ENCODE measurements at regions not wholly inside any gene's neighbourhood (a gene's known extent, or its start where the extent isn't known, plus 50 kb on each side); places are given as distances from the start of the nearest gene placed in this dataset.

GRCh38 chr6:3949521-3949920 lies 100.3 kb downstream of the FAM50B start:
- no peak overlapping the region for H3K4me3 ChIP-seq (ENCODE audit: control insufficient read depth in 2 of 3, extremely low read depth in 1 of 3, insufficient read depth in 2 of 3, low read depth in 1 of 3, low read length in 3 of 3)
- dilution Hi-C loops (cut with MboI; ENCODE audit: extremely low pct_ligation_motif_present, low sequenced_read_pairs) = no loop called here
- H3K9ac ChIP-seq (ENCODE audit: control insufficient read depth, extremely low read depth, insufficient read depth, low read length) = no peak overlapping the region
- H2AFZ ChIP-seq (ENCODE audit: control insufficient read depth, low read length) = no peak overlapping the region
- H4K20me1 ChIP-seq (ENCODE audit: control insufficient read depth, extremely low read depth, insufficient read depth, low read length) = no peaks in the 10 kb centered on the region
- no peaks in the 10 kb centered on the region for H3K36me3 ChIP-seq (ENCODE audit: control insufficient read depth in 2 of 2, extremely low read depth in 1 of 2, insufficient read depth in 2 of 2, low read length in 2 of 2)
- H3K27me3 ChIP-seq (ENCODE audit: control insufficient read depth, extremely low read depth, insufficient read depth, low read length) = peaks cover 3% of the 10 kb centered on the region
- TF ChIP-seq CTCF (optimal IDR thresholded peaks at IDR 0.05 in 1 of 3, IDR thresholded peaks at IDR 0.05 in 1 of 3, conservative IDR thresholded peaks at IDR 0.05 in 1 of 3; ENCODE audit: extremely low read depth in 1 of 3, insufficient read depth in 2 of 3, low read length in 3 of 3) = no peak
- no peak for TF ChIP-seq EZH2 (IDR thresholded peaks at IDR 0.05; ENCODE audit: low read length)
- no peaks in the 10 kb centered on the region for H3K9me3 ChIP-seq (ENCODE audit: control insufficient read depth, low read depth, low read length)
- no peaks in the 10 kb centered on the region for H3K9me1 ChIP-seq (ENCODE audit: control insufficient read depth, extremely low read depth, insufficient read depth, low read length)
- peaks cover 16% of the 10 kb centered on the region for H3K4me1 ChIP-seq (ENCODE audit: control insufficient read depth, extremely low read depth, insufficient read depth, low read length)
- FAIRE-seq = no peak
- H3K79me2 ChIP-seq (ENCODE audit: control insufficient read depth, insufficient read depth, low read length) = no peaks in the 10 kb centered on the region
- DNase-seq (ENCODE audit: low read depth, low spot score) = no peak
- H3K4me2 ChIP-seq (ENCODE audit: control insufficient read depth, extremely low read depth, insufficient read depth, low read depth, low read length) = no peak overlapping the region
- no peak overlapping the region for H3K27ac ChIP-seq (ENCODE audit: control insufficient read depth, insufficient read depth, low read length)

DNA sequence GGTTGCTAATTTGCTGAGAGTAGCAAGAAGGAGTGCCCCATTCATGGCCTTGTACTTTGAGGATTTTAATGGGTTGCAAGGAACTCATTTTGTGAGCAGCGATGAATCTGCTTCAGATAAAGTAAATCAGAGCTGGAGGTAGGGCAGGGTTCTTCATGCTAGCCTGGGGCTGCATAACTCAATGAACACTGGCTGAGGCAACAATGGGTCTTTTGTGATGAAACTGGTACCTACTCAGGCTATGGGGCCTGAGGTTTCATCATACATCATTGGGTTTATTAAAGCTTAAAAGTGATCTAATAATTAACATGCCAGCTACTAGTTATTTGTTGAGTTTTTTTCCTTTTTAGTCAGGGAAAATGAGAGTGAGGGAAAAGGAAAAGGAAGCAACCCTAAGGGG lies 106.9 kb downstream of the FAM50B start:
- no peak overlapping the region for H3K27ac ChIP-seq (ENCODE audit: control insufficient read depth, insufficient read depth, low read length)
- peak; percentile 21 for DNase-seq (ENCODE audit: low read depth, low spot score)
- dilution Hi-C loops (cut with MboI; ENCODE audit: extremely low pct_ligation_motif_present, low sequenced_read_pairs) = no loop called here

More for the DNA sequence above, 106.9 kb downstream of the FAM50B start:
- Histone ChIP-seq H3K36me3 (ENCODE audit: control insufficient read depth in 2 of 2, extremely low read depth in 1 of 2, insufficient read depth in 2 of 2, low read length in 2 of 2) (no peaks in the 10 kb centered on the region), H3K4me2 (ENCODE audit: control insufficient read depth, extremely low read depth, insufficient read depth, low read depth, low read length) (no peak overlapping the region), H3K4me1 (ENCODE audit: control insufficient read depth, extremely low read depth, insufficient read depth, low read length) (no peaks in the 10 kb centered on the region), H3K9me1 (ENCODE audit: control insufficient read depth, extremely low read depth, insufficient read depth, low read length) (no peaks in the 10 kb centered on the region), H3K79me2 (ENCODE audit: control insufficient read depth, insufficient read depth, low read length) (no peaks in the 10 kb centered on the region), H3K9ac (ENCODE audit: control insufficient read depth, extremely low read depth, insufficient read depth, low read length) (no peak overlapping the region), H2AFZ (ENCODE audit: control insufficient read depth, low read length) (no peak overlapping the region), H3K4me3 (ENCODE audit: control insufficient read depth in 2 of 3, extremely low read depth in 1 of 3, insufficient read depth in 2 of 3, low read depth in 1 of 3, low read length in 3 of 3) (no peak overlapping the region), H3K9me3 (ENCODE audit: control insufficient read depth, low read depth, low read length) (no peaks in the 10 kb centered on the region), H3K27me3 (ENCODE audit: control insufficient read depth, extremely low read depth, insufficient read depth, low read length) (no peaks in the 10 kb centered on the region), H4K20me1 (ENCODE audit: control insufficient read depth, extremely low read depth, insufficient read depth, low read length) (no peaks in the 10 kb centered on the region)
- TF ChIP-seq CTCF (optimal IDR thresholded peaks at IDR 0.05 in 1 of 3, IDR thresholded peaks at IDR 0.05 in 1 of 3, conservative IDR thresholded peaks at IDR 0.05 in 1 of 3; ENCODE audit: extremely low read depth in 1 of 3, insufficient read depth in 2 of 3, low read length in 3 of 3) (no peak), EZH2 (IDR thresholded peaks at IDR 0.05; ENCODE audit: low read length) (no peak)
- peak; percentile 23 for FAIRE-seq
